ENCODE measurements at regions not wholly inside any gene's neighbourhood (a gene's known extent, or its start where the extent isn't known, plus 50 kb on each side); places are given as distances from the start of the nearest gene placed in this dataset.

DNA sequence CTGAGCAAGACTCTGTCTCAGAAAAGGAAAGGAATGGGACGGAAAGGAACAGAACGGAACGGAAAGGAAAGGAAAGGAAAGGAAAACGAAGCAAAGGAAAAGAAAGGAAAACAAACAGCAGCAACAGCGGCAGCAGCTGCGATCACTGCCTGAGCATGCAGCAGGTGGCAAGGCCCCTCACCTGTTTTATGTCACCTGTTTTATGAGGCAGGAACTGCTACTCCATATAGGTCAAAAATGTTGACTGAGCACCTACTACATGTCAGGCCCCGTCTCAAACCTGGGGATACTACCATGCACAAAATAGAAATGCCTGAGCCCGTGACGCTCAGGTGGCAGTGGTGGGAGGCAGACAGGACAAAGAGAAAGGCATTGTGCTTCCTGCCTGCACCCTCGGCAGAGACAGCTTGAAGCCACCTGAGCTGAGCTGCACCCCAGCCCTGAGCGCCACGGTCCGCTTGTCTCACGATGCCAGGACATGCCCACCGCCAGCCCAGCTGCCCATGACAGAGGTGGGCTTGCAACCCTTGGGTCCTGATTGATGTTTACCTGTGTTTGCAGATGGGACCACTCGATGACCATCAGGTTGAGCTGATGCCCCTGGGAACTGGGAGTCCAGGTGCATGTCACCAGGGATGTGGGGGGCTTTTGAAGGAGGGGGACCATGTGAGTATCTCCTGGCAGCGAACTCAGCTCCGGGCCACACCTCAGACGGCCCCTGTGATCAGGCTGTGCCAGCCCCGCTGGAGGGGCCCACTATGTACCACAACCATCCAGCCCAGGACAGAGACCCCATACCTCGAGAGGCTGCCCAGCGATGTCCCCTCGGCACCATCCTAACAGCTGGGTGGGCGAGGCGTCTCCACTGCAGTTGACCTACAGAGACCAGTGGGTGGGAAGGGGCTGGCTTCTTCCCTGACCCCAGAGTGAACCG lies 77.4 kb downstream of the RMI2 start:
- TF ChIP-seq, protein P1, sequence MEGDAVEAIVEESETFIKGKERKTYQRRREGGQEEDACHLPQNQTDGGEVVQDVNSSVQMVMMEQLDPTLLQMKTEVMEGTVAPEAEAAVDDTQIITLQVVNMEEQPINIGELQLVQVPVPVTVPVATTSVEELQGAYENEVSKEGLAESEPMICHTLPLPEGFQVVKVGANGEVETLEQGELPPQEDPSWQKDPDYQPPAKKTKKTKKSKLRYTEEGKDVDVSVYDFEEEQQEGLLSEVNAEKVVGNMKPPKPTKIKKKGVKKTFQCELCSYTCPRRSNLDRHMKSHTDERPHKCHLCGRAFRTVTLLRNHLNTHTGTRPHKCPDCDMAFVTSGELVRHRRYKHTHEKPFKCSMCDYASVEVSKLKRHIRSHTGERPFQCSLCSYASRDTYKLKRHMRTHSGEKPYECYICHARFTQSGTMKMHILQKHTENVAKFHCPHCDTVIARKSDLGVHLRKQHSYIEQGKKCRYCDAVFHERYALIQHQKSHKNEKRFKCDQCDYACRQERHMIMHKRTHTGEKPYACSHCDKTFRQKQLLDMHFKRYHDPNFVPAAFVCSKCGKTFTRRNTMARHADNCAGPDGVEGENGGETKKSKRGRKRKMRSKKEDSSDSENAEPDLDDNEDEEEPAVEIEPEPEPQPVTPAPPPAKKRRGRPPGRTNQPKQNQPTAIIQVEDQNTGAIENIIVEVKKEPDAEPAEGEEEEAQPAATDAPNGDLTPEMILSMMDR (conservative IDR thresholded peaks at IDR 0.05 in 1 of 2, IDR thresholded peaks at IDR 0.05 in 1 of 2; ENCODE audit: extremely low read depth in 1 of 2, insufficient read depth in 1 of 2, low read depth in 1 of 2, low read length in 2 of 2): no peak
- TF ChIP-seq EZH2 (IDR thresholded peaks at IDR 0.05; ENCODE audit: borderline replicate concordance, low read length): no peak

Measured in mammary epithelial cell (primary cell).